GM21717 (cell line): ENCODE measurements at regions not wholly inside any gene's neighbourhood (a gene's known extent, or its start where the extent isn't known, plus 50 kb on each side); places are given as distances from the start of the nearest gene placed in this dataset.

Source experiments
- ATAC-seq: cut with Tn5 transposase; IDR thresholded peaks from one replicate; pipeline ENCODE4 v1.9.1; 2021; ENCODE audit warnings: mild to moderate bottlenecking, moderate library complexity; ENCODE audit not compliant: unreplicated experiment

- ATAC-seq, result no peak
Observed at GRCh38 chr5:158309088-158309807, 450.3 kb upstream of the CLINT1 start.

DNA sequence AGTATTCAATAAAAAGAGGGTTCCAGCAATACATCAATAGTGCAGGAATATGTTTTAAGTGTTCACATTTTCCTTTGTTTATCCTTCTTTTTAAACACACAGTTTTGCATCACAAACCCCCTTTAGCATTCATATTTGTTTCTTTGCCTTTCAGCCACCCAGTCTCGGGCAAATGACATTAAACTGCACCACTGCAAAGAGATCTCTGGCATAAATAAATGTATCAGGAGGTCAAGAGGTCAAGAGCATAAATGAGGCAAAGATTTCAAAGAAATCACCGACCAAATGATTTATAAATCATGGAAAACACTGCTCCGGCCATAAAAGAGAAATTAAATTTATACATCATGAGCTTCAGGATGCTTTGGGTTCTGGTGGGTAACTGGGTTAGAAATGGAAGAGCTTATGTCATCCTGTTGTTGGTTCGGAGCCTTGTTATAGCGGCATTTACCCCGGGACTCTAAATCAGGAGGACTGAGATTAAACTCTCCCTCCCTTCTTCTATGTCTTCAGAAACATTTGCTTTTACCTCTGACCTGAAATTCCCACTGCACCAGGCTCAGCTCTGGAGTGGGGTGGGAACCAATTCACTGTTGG lies 449.6 kb upstream of the CLINT1 start:
- ATAC-seq, result no peak

- ATAC-seq, result no peak
Observed at GRCh38 chr5:158305861-158306260, 446.9 kb upstream of the CLINT1 start.

- no peak for ATAC-seq
Observed at GRCh38 chr5:158304607-158305006, 445.7 kb upstream of the CLINT1 start.

GRCh38 chr5:158303883-158304282 lies 444.9 kb upstream of the CLINT1 start:
- no peak for ATAC-seq

- ATAC-seq, result no peak
Observed at GRCh38 chr5:158303275-158303674, 444.3 kb upstream of the CLINT1 start.

DNA sequence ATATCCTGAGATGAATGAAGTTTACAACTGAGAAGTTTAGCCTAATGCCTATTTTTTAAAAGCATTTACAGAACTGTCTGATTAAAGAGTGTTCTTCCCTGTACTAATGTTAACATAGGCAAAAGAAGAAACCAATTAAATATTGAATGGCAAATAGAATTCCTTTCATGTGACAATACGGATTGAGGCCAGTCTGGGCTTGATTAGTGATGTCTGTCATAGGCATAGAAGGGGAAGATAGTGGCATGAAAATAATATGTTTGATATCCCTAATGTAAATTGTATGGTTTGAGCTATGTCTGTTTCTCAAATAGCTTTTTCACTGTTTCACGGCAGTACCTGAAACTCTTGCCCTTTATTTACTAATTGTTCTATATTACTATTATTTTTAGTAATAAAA lies 443.1 kb upstream of the CLINT1 start:
- no peak for ATAC-seq

GRCh38 chr5:158301186-158301585 lies 442.2 kb upstream of the CLINT1 start:
- no peak for ATAC-seq

DNA sequence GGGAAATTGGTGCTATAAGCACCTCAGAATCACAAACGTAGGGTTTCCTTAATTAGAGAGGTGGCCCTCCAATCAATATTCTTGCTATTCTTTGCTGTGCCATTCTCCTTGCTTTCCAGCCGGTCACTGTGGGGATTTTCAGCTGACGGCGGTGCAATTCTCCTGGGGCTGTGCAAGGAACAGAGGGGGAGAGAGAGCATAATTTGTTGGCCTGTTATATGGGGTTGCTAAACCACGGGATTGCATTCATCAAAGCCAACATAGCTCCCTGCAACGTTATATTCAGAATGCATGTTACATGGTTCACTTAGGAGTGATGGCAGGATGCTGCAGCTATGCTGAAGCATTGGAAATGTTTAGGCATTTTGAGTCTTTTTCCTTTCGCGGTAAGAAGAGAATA lies 441.3 kb upstream of the CLINT1 start:
- no peak for ATAC-seq

GRCh38 chr5:158297002-158297527 lies 438.1 kb upstream of the CLINT1 start:
- ATAC-seq, result no peak

GRCh38 chr5:158294701-158295100 lies 435.8 kb upstream of the CLINT1 start:
- no peak for ATAC-seq

- no peak for ATAC-seq
Observed at GRCh38 chr5:158292981-158293380, 434.0 kb upstream of the CLINT1 start.

GRCh38 chr5:158289967-158290366 lies 431.0 kb upstream of the CLINT1 start:
- ATAC-seq, result no peak

- no peak for ATAC-seq
Observed at GRCh38 chr5:158288272-158288657, 429.3 kb upstream of the CLINT1 start.

GRCh38 chr5:158287643-158288271 lies 428.8 kb upstream of the CLINT1 start:
- no peak for ATAC-seq

- no peak for ATAC-seq
Observed at GRCh38 chr5:158286827-158287226, 427.9 kb upstream of the CLINT1 start.

DNA sequence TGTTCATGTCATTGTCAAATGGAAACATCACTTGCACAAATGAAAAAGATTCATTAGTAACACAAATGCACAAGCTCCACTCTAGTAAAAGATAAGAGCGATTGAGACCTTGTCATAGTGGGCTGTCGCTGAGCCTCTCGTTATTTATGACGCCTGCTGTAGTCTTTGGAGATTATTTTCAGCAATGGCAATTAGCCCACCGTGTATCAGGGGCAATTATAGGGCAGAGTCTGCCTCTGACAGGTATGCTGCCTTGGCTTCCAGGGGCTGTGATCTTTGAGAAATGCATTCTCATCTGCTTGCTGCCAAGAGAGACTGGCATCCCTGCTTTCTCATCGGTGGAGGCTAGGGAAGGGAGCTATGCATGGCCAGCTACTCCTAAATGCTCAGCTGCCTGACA lies 426.8 kb upstream of the CLINT1 start:
- no peak for ATAC-seq

GRCh38 chr5:158284242-158284641 lies 425.3 kb upstream of the CLINT1 start:
- ATAC-seq, result no peak

- no peak for ATAC-seq
Observed at GRCh38 chr5:158283397-158283796, 424.5 kb upstream of the CLINT1 start.

DNA sequence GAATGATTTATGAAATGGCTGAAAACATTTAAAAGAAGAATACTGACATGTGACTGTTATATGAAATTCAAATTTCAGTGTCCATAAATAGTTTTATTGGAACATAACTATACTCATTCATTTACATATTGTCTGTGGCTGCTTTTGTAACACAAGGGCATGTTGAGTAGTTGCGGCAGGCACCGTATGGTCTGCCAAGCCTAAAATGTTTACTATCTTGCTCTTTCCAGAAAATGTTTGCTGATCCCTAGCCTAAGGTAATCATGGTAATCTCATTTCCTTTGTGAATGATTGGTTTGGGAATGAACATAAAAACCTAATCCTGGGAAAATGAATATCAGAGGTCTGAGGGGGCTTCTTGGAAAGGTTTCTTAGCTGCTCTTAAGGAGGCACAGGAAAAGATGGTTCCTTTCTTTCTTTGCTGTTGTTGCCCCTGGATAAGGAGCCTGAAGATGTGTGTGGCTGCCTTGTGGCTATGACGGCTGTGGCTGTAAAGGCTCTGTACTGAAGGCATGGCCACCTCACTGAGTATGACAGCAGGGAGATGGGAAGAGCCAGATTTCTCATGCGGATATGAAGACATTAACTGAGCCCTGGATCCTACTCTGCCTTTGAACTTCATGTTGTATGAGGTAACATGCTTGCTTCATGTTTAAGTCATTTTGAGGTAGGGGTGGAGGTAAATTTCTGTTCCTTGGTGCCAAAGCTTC lies 419.4 kb upstream of the CLINT1 start:
- ATAC-seq, result no peak

DNA sequence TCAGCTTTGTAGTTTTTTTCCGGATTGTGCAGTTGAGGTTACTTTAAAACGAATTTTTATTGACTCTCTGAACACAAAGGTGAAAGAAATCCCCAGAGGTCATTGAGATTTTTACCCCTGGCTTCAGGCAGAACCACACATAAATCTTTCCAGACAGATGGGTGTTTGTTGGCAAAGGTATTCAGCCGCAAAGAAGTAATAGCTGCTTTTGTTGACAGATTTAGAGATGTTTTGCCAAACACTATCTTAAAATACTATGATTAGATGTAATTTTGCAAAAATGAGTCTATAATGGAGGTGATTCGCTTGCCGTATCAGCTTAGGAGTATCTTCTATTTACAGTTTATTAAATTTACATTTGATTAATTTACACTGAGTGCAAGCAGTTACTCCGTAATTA lies 418.3 kb upstream of the CLINT1 start:
- ATAC-seq, result no peak

DNA sequence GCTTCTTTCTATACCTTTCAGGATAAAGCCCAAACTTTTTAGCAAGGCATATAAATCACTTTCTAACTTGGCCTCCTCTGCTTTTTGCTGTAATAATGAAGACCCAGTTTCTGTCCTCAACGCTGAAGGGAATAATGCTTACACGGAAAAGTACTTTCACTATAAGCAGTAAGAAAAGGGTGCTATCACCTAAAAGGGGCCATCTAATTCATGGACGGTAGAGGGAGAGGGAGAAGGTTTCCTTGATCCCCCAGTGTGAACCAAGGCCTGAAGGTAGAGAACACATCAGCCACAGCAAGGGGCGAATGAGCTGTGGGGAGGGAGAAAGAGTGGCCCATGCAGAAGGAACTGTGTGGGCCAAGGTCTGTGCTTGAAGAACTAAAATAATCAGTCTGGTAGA lies 417.7 kb upstream of the CLINT1 start:
- no peak for ATAC-seq
